ENCODE measurements at regions not wholly inside any gene's neighbourhood (a gene's known extent, or its start where the extent isn't known, plus 50 kb on each side); places are given as distances from the start of the nearest gene placed in this dataset.
"Not testable (repeated sequence)": the region's sequence is repeated elsewhere in the genome, so short reads cannot be mapped to it uniquely, and the experiment has no call there.

DNA sequence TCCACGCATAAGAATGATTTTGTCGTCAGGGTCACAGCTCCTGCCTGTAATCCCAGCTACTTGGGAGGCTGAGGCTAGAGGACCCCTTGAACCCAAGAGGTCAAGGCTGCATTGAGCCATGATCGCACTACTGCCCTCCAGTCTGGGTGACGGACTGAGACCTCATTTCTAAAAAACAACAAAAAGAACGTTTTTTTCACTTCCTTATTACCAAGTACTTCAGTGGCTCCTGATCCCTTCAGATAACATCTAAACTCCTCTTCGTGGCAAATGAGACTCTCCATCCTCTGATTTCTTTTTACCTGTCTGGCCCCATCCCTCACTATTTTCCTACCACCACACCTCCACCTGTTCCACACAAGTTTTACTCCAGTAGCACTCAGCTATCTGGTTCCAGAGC lies 105.4 kb upstream of the TLK1 start:
- DNase-seq = no peak

GRCh38 chr2:171261529-171261928 lies 100.8 kb upstream of the TLK1 start:
- not testable (repeated sequence) for DNase-seq

DNA sequence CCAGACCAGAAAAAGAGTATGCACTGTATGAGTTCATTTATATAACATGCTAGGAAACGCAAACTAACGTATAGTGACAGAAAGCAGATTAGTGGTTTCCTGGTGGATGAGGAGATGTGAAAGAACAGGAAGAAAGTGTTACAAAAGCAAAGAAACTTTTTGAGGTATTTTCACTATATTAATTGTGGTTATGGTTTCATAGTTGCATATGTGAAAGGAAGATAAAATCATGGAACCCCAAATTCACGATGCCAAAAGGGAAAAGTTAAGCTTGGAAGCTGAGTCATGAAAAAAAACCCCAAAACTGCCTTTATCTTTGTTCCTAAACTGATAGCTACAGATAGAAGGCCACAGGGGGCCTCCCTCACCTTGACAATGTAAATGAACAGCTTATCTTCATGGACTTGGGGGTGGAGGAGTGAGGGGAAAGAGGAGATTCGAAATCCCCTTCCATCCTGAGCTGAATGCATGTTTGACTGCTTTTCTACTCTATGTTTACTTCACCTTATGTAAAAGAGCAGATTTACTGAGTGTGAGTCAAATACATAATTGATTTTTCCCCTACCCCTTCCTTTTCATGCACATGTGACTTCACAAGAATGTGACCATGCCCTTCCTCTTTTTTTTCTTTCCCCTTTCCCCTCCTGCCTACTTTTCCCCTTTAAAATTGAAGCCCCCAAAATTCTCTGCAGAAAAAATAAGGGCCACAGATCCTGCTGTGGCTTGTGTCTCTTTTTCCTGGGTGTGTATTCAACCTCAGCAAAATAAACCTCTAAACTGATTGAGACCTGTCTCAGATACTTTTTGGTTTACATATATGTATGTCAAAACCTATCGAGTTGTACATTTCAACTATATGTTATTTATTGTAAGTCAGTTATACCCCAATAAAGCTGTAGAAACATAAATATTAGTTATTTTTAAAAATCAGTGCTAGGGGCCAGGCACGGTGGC lies 100.1 kb upstream of the TLK1 start:
- DNase-seq = peak; percentile 16

DNA sequence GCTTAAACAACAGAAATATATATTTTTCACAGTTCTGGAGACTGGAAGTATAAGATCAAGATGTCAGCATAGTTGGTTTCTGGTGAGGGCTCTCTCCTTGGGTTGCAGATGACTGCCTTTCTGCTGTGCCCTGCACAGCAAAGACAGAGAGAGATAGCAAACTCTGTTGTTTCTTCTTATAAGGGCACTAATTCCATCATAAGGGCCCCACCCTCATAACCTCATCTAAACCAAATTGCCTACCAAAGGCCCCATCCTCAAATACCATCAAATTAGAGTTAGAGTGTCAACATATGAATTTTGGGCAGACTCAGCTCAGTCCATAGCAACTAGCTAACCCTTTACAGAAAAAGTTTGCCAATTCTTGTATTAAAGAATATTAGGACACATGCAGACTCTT lies 94.0 kb upstream of the TLK1 start:
- no peak for DNase-seq

DNA sequence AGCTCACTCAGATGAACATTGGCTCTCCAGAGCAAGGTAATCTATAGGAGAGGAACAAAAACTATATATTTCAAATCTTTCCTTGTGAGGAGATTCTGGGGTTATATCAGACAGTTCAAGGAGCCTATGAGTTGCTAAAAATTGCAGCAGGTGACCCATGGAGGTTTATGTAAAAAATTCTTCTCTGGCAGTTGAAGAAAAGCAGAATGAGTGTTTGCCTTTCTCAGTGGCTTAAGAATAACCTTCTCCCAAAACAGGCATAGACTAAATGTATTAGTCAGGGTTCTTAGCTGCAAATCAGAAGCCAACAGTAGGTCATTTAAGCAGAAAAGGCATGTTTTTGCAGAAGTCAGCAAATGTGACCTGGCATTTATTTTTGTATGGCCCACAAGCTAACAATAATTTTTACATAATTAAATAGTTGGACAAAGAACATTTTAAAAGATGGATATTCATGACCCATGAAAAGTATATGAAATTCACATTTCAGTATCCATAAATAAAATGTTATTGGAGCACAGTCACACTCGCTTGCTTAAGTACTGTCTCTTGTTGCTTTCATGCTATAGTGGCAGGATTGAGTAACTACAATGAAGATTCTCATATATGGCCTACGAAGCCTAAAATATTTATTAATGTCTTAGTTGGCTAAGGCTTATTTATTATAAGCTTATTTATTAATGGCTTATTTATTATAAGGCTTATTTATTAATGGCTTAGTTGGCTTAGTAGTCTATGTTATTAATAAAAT lies 93.4 kb upstream of the TLK1 start:
- DNase-seq = no peak

DNA sequence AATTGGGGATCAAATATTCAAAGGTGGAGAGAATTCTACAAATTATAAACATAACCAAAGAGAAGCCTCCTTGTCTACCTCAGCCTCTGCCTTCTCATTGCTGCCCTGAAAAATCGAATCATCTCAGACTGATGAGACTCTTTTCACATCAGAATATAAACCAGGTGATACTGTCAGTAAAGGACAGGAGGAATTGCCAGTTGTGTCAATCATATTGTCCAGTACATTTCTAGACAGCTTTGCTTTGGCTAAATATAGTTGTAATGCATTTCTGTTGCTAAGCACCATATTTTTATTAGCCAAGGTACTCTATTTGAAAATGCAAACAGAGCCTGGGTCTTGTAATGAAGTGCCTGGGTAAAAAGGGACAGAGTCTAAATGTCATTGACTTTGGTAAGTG lies 92.6 kb upstream of the TLK1 start:
- no peak for DNase-seq

DNA sequence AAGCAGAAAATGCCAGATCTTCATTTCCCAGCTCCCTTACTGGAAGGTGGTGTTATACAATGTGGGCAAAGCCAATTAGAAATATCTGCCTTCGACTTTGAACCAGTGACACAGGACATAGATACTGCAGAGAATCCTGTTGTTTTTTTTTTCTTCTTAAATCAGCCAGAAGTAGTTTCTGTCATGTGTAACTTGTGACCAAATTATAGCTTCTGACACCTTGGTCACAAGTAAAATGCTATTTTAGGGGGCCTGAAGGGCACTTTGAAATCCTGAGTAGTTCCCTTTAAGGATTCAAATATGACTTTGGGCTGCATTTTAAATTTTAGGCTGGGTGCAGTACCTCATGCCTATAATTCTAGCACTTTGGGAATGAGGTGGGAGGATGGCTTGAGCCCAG lies 89.0 kb upstream of the TLK1 start:
- no peak for DNase-seq

DNA sequence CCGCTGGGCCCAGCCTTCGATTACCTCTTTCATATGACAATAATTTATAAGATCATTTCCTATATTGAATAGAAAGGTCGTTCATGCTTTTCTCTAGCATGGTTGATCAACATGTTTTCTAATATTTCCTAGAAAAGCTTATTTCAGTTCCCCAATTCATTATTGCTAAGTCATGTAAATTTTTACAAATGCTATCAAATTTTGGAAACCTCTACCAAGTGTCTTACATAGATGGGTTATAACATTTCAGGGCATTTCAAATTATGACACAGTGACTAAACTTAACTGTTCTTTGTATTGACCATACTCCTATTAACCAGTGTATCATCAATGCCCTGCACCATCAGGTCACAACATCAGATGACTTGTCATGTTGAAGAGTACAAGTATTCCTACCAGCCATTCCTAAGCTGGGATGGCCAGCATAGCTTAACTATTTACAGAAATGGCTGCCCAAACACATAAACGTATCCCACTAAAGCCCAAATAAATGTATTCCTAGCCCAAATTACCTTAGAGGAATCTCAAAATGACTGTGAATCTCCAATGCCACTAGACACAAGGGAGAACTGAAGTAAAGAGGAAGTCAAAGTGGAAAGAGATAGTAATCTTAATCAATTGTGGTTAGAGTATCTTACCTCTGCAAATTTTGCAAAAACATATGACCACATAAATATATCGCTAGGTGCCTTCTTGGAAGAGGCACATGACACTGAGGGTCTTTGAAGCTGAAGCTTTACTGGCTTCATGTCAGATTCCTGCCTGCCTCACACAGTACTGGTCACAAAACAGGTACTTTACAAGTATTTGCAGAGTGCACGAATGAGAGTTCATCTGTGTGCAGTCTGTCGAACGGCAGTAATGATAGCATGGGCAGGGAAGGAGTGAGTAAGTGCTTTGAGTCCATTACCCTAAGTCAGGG lies 87.3 kb upstream of the TLK1 start:
- DNase-seq = peak; percentile 43

- peak; percentile 75 for DNase-seq
These were observed 84.5 kb upstream of the TLK1 start for GRCh38 chr2:171244970-171245782.

DNA sequence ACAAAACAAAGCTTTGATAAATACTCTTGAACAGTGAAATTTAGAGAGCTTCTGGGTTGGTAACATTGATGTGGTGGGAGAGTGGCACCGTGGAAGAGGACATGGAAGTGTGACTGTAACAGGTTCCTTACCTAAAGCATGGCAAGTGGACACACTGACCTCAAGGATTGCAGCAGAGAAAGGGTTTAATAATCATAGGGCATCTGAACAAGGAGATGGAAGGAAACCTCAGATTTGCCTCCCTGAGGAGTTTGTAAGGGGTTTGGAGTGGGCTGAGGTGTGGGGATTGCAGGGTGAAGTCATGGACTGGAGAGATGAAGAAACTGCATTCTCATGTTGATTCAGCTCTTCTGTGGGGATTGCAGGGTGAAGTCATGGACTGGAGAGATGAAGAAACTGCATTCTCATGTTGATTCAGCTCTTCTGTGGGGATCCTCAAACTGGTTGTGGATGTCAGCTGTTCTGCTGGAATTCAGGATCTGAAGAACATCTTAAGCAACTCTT lies 83.8 kb upstream of the TLK1 start:
- peak; percentile 87 for DNase-seq

- DNase-seq = no peak
These were observed 81.1 kb upstream of the TLK1 start for GRCh38 chr2:171241771-171242170.

DNA sequence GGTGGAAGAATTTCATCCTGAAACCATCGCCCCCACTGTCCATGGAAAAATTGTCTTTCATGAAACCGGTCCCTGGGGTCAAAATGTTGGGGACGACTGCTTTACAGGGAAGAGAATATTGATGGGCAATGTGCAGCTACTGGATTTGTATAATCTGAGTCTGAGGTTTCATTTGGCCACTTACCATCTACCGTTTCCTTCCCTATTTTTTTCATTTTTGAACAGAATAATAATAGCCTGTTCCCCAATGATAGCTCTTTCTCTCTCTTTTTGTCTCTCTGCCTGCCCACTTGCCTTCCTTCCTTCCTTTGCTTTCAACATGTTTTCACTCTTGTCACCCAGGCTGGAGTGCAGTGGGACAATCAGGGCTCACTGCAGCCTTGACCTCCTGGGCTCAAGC lies 78.3 kb upstream of the TLK1 start:
- DNase-seq = no peak

DNA sequence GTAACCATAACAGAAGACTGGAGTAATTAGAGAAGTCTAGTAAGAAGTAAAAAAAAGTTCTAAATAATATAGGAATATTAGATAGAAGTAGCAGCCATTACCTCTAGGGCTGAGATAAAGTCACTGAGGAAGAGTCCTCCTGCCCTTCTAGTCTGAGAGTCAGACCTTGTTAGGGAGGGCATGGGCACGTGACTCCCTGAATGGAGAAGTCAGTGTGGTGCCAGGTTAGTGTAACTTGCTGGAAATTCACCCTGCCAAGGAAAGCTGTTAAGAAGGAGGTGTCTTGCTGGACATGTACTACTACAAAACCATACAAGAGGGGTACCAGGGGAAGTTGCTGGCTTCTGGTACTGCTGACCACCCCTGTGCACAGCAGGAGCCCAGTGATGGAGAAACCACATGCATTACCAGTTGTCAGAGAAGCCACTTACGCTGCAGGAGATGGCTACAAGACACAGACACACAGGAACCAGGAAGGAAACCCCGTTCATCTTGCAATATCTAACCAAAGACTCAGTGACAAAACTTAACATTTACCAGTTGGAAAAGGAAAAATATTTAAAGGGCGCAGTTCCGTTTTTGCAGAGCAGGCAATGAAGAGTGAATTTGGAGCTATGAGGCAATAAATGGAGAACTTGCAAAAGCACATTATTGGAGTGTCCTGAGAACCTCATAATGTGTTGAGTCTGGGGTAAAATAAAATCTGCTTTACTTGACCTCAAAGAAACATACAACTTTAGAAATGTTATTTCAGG lies 77.2 kb upstream of the TLK1 start:
- peak; percentile 36 for DNase-seq

DNA sequence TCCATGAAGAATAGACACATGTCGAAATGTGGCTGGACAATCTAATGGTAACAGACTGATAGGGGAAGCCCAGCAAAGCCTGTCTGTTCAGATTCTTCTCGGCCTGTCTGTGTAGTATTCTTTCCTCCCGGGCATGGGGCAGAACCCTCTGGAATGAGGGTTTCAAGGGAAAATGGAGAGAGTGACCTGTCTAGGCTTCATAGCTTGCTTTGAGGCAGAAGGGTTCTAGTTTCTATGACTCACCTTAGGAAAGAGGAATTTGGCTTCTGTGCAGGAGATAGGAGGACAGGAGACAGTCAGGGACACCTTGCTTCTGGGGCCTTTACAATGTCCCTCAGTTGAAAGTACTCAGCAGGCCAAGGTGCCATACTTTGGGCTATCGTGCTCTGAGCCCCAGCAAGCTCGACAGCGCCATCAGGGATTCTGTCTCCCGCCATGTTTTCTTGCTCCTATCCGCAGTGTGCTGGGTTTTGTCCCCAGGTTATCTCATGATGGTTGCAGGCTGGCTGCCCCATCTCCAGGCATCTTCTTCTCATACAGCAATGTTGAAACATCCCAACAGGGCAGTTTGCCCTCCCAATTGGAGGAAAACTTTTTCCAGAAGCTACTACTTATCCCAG lies 74.7 kb upstream of the TLK1 start:
- no peak for DNase-seq

GRCh38 chr2:171230176-171230575 lies 69.5 kb upstream of the TLK1 start:
- DNase-seq = no peak

GRCh38 chr2:171228826-171229225 lies 68.1 kb upstream of the TLK1 start:
- no peak for DNase-seq

GRCh38 chr2:171227066-171227782 lies 66.5 kb upstream of the TLK1 start:
- DNase-seq = no peak

- DNase-seq = no peak
These were observed 65.8 kb upstream of the TLK1 start for GRCh38 chr2:171226461-171226860.

- no peak for DNase-seq
These were observed 65.3 kb upstream of the TLK1 start for GRCh38 chr2:171225989-171226388.
